ENCODE measurements at regions not wholly inside any gene's neighbourhood (a gene's known extent, or its start where the extent isn't known, plus 50 kb on each side); places are given as distances from the start of the nearest gene placed in this dataset.

DNA sequence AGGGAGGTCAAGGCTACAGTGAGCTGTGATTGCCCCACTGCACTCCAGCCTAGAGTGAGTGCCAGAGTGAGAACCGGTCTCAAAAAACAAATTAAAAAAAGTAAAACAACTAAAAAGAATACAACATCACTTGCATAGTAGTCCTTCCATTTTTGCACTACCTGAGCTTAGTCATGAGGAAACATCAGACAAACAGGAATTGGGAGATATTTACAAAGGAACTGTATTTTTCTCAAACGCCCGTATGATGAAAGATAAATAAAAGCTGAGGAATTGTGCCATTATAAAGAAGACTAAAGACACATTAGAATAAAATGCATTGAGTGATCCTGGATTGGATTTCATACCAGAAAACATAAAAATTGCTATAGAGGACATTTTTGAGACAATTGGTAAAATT lies 50.0 kb upstream of the ATP8B1 start:
- Mint-ChIP-seq H3K27me3 (ENCODE audit: insufficient read depth, unreplicated experiment) (no peaks in the 10 kb centered on the region), H3K9me3 (ENCODE audit: unreplicated experiment) (no peaks in the 10 kb centered on the region), H3K36me3 (ENCODE audit: insufficient read depth, unreplicated experiment) (no peaks in the 10 kb centered on the region), H3K4me1 (ENCODE audit: low read depth, unreplicated experiment) (no peaks in the 10 kb centered on the region), H3K4me3 (ENCODE audit: unreplicated experiment) (no peak overlapping the region), H3K27ac (ENCODE audit: unreplicated experiment) (no peak overlapping the region)
- no peaks in the 10 kb centered on the region for H3K36me3 ChIP-seq (ENCODE audit: control insufficient read depth, insufficient read depth, low read length)
- intact Hi-C loops (cut with micrococcal nuclease; ENCODE audit: unreplicated experiment), result loop anchor here (5.0 to 10.0 kb wide), 2 partner anchors 51 to 218 kb away; partner anchors contain the start of gene ATP8B1
- DNase-seq, result no peak
- ChIA-PET CTCF (no interaction called here), POLR2A (no interaction called here)
- no peak overlapping the region for H3K4me3 ChIP-seq (ENCODE audit: low read depth, low read length)
- no peaks in the 10 kb centered on the region for H3K9me3 ChIP-seq
- TF ChIP-seq, protein P1, sequence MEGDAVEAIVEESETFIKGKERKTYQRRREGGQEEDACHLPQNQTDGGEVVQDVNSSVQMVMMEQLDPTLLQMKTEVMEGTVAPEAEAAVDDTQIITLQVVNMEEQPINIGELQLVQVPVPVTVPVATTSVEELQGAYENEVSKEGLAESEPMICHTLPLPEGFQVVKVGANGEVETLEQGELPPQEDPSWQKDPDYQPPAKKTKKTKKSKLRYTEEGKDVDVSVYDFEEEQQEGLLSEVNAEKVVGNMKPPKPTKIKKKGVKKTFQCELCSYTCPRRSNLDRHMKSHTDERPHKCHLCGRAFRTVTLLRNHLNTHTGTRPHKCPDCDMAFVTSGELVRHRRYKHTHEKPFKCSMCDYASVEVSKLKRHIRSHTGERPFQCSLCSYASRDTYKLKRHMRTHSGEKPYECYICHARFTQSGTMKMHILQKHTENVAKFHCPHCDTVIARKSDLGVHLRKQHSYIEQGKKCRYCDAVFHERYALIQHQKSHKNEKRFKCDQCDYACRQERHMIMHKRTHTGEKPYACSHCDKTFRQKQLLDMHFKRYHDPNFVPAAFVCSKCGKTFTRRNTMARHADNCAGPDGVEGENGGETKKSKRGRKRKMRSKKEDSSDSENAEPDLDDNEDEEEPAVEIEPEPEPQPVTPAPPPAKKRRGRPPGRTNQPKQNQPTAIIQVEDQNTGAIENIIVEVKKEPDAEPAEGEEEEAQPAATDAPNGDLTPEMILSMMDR (IDR thresholded peaks at IDR 0.05; ENCODE audit: insufficient read depth in 1 of 2, low read depth in 1 of 2, low read length in 1 of 2, severe bottlenecking in 1 of 2, unreplicated experiment in 1 of 2), result no peak
- no TSS peak for BruUV-seq (replicated peaks)
- no peaks in the 10 kb centered on the region for H3K27me3 ChIP-seq (replicated peaks; ENCODE audit: control insufficient read depth, insufficient read depth, low read length)
- H3K4me1 ChIP-seq, result peaks cover 16% of the 10 kb centered on the region; the same call in 1 of the 2 replicates
